Ectodermal cell (in vitro differentiated cells): ENCODE measurements at regions not wholly inside any gene's neighbourhood (a gene's known extent, or its start where the extent isn't known, plus 50 kb on each side); places are given as distances from the start of the nearest gene placed in this dataset.
A peak's percentile ranks its signal among the peaks of the same experiment; 100 is the strongest.
"Not testable (repeated sequence)": the region's sequence is repeated elsewhere in the genome, so short reads cannot be mapped to it uniquely, and the experiment has no call there.

ENCODE experiments used
- H3K27ac ChIP-seq: 2 replicates; pipeline ENCODE4 v1.7.0; 2013; ENCODE audit warnings: mild to moderate bottlenecking, low read depth, low read length; ENCODE audit not compliant: insufficient read depth, poor library complexity, severe bottlenecking
- H3K27me3 ChIP-seq: 2 replicates; pipeline ENCODE4 v1.7.0; 2013; ENCODE audit warnings: mild to moderate bottlenecking, low read length; ENCODE audit not compliant: insufficient read depth, control insufficient read depth, poor library complexity, severe bottlenecking
- H3K36me3 ChIP-seq: one replicate; pipeline ENCODE4 v1.7.0; 2013; ENCODE audit warnings: low read length; ENCODE audit not compliant: control insufficient read depth, insufficient read depth
- H3K4me1 ChIP-seq: one replicate; pipeline ENCODE4 v1.7.0; 2013; ENCODE audit warnings: low read length; ENCODE audit not compliant: control insufficient read depth, insufficient read depth
- H3K4me3 ChIP-seq: 2 replicates; pipeline ENCODE4 v1.7.0; 2013; ENCODE audit warnings: low read depth, low read length, control low read depth; ENCODE audit not compliant: insufficient read depth
- H3K9me3 ChIP-seq: 2 replicates; pipeline ENCODE4 v1.7.0; 2013; ENCODE audit warnings: mild to moderate bottlenecking, low read length, moderate library complexity; ENCODE audit not compliant: control insufficient read depth
- WGBS, 2 experiments: methylation state at CpG; one replicate each; pipeline ENCODE4 v1.1.7; 2013; ENCODE audit warnings: missing lambda C conversion rate in 2 of 2; 5-methylcytosine and 5-hydroxymethylcytosine counted together

- H3K9me3 ChIP-seq, H3K4me3 ChIP-seq, H3K27ac ChIP-seq, H3K36me3 ChIP-seq, H3K4me1 ChIP-seq, H3K27me3 ChIP-seq: not testable (repeated sequence)
These were observed 754.1 kb upstream of the NUDT12 start for GRCh38 chr5:104316676-104317075.

- Histone ChIP-seq H3K27me3 (no peaks in the 10 kb centered on the region), H3K9me3 (no peaks in the 10 kb centered on the region), H3K27ac (no peak overlapping the region), H3K36me3 (no peaks in the 10 kb centered on the region), H3K4me1 (no peaks in the 10 kb centered on the region), H3K4me3 (no peak overlapping the region)
- WGBS, 2 experiments: no CpG with 5 or more reads among the region's 1 CpG
These were observed 749.9 kb upstream of the NUDT12 start for GRCh38 chr5:104312481-104312880.

- no peaks in the 10 kb centered on the region for H3K4me1 ChIP-seq
- no peak overlapping the region for H3K4me3 ChIP-seq
- no peaks in the 10 kb centered on the region for H3K27me3 ChIP-seq
- no peak overlapping the region for H3K27ac ChIP-seq
- WGBS, 2 experiments: 100% methylated on average over 1 of the region's 1 CpG
- no peaks in the 10 kb centered on the region for H3K36me3 ChIP-seq
- H3K9me3 ChIP-seq: no peaks in the 10 kb centered on the region
These were observed 743.0 kb upstream of the NUDT12 start for GRCh38 chr5:104305602-104306001.

GRCh38 chr5:104299998-104300706 is 737.6 kb upstream of the NUDT12 start:
- WGBS, 2 experiments: 97% methylated on average over 6 of the region's 7 CpGs

GRCh38 chr5:104298518-104298917 is 735.9 kb upstream of the NUDT12 start:
- Histone ChIP-seq H3K4me3 (no peak overlapping the region), H3K9me3 (no peaks in the 10 kb centered on the region)

More at GRCh38 chr5:104299998-104300706, 737.6 kb upstream of the NUDT12 start:
- Histone ChIP-seq H3K27ac (no peak overlapping the region), H3K27me3 (no peaks in the 10 kb centered on the region), H3K4me3 (no peak overlapping the region), H3K4me1 (no peaks in the 10 kb centered on the region), H3K9me3 (no peaks in the 10 kb centered on the region), H3K36me3 (no peaks in the 10 kb centered on the region)

GRCh38 chr5:104297076-104297475 is 734.5 kb upstream of the NUDT12 start:
- H3K4me1 ChIP-seq: no peaks in the 10 kb centered on the region
- no peaks in the 10 kb centered on the region for H3K27me3 ChIP-seq
- no peaks in the 10 kb centered on the region for H3K36me3 ChIP-seq
- H3K27ac ChIP-seq: no peak overlapping the region
- no peaks in the 10 kb centered on the region for H3K9me3 ChIP-seq
- no peak overlapping the region for H3K4me3 ChIP-seq
- 58 to 76% methylated on average over 1 of the region's 1 CpG for WGBS, 2 experiments

More at GRCh38 chr5:104298518-104298917, 735.9 kb upstream of the NUDT12 start:
- Histone ChIP-seq H3K27ac (no peak overlapping the region), H3K36me3 (no peaks in the 10 kb centered on the region), H3K4me1 (no peaks in the 10 kb centered on the region), H3K27me3 (no peaks in the 10 kb centered on the region)
- 92 to 96% methylated on average over 5 of the region's 5 CpGs for WGBS, 2 experiments

- Histone ChIP-seq H3K4me3 (no peak overlapping the region), H3K27me3 (no peaks in the 10 kb centered on the region), H3K27ac (no peak overlapping the region), H3K4me1 (no peaks in the 10 kb centered on the region), H3K36me3 (no peaks in the 10 kb centered on the region), H3K9me3 (no peaks in the 10 kb centered on the region)
- no CpG with 5 or more reads among the region's 1 CpG for WGBS, 2 experiments
These were observed 733.4 kb upstream of the NUDT12 start for GRCh38 chr5:104295991-104296390.

GRCh38 chr5:104283136-104283535 is 720.5 kb upstream of the NUDT12 start:
- Histone ChIP-seq H3K27me3 (no peaks in the 10 kb centered on the region), H3K36me3 (no peaks in the 10 kb centered on the region), H3K27ac (no peak overlapping the region), H3K4me3 (no peak overlapping the region), H3K9me3 (no peaks in the 10 kb centered on the region), H3K4me1 (no peaks in the 10 kb centered on the region)
- 88% methylated on average over 1 of the region's 1 CpG; no CpG with 5 or more reads in 1 of the 2 experiments for WGBS, 2 experiments

- Histone ChIP-seq H3K27ac (no peak overlapping the region), H3K4me3 (no peak overlapping the region), H3K36me3 (no peaks in the 10 kb centered on the region), H3K4me1 (no peaks in the 10 kb centered on the region), H3K27me3 (no peaks in the 10 kb centered on the region), H3K9me3 (no peaks in the 10 kb centered on the region)
- WGBS, 2 experiments: 88 to 91% methylated on average over 1 of the region's 2 CpGs
These were observed 711.1 kb upstream of the NUDT12 start for GRCh38 chr5:104273725-104274124.

- Histone ChIP-seq H3K36me3 (no peaks in the 10 kb centered on the region), H3K4me1 (peaks cover 15% of the 10 kb centered on the region), H3K27me3 (no peaks in the 10 kb centered on the region), H3K4me3 (no peak overlapping the region), H3K27ac (peak overlapping the region; percentile 18), H3K9me3 (no peaks in the 10 kb centered on the region)
- WGBS, 2 experiments: 96 to 98% methylated on average over 1 to 2 of the region's 3 CpGs
These were observed 704.9 kb upstream of the NUDT12 start for GRCh38 chr5:104267320-104268015.
